Left ventricle myocardium inferior (tissue), 1 donor: ENCODE measurements at regions not wholly inside any gene's neighbourhood (a gene's known extent, or its start where the extent isn't known, plus 50 kb on each side); places are given as distances from the start of the nearest gene placed in this dataset.
"Not testable (repeated sequence)": the region's sequence is repeated elsewhere in the genome, so short reads cannot be mapped to it uniquely, and the experiment has no call there.

ENCODE experiments used
- DNase-seq: peaks from one replicate; pipeline ENCODE4 v3.0.0-alpha.2; 2020
- H3K27ac ChIP-seq: fragments of 200-600 bp; replicated peaks from 2 replicates; pipeline ENCODE4 v1.8.0; 2021
- H3K27me3 ChIP-seq: fragments of 200-600 bp; 2 replicates; pipeline ENCODE4 v1.8.0; 2021; ENCODE audit warnings: low read depth
- H3K36me3 ChIP-seq: fragments of 200-600 bp; 2 replicates; pipeline ENCODE4 v1.8.0; 2021
- H3K4me1 ChIP-seq: fragments of 200-600 bp; 2 replicates; pipeline ENCODE4 v1.8.0; 2021
- H3K4me3 ChIP-seq: fragments of 200-600 bp; 2 replicates; pipeline ENCODE4 v1.8.0; 2021; ENCODE audit warnings: mild to moderate bottlenecking, moderate library complexity
- H3K9me3 ChIP-seq: fragments of 200-600 bp; replicated peaks from 2 replicates; pipeline ENCODE4 v1.8.0; 2021
- CTCF ChIP-seq: fragments of 200-600 bp; IDR thresholded peaks from 2 replicates; pipeline ENCODE4 v1.8.0; 2021; ENCODE audit warnings: antibody characterized with exemption, mild to moderate bottlenecking, borderline replicate concordance
- intact Hi-C: fragments of 100-400 bp; cut with micrococcal nuclease; formaldehyde crosslinking; loops from one replicate; pipeline ENCODE4 v1.11.0; 2022
- donor health status: DM: no; HTN: yes; CAD: no; lungs with severe emphysema.

GRCh38 chr13:60229708-60230272 lies 66.1 kb upstream of the DIAPH3 start:
- Histone ChIP-seq H3K4me1 (no peaks in the 10 kb centered on the region), H3K36me3 (no peaks in the 10 kb centered on the region), H3K9me3 (no peaks in the 10 kb centered on the region), H3K4me3 (no peak overlapping the region), H3K27me3 (peaks cover 70% of the 10 kb centered on the region), H3K27ac (no peak overlapping the region)
- no peak for TF ChIP-seq CTCF
- intact Hi-C loops = no loop called here
- DNase-seq = no peak

- no peak overlapping the region for H3K27ac ChIP-seq
- intact Hi-C loops = no loop called here
- peaks cover 69% of the 10 kb centered on the region for H3K27me3 ChIP-seq
- H3K9me3 ChIP-seq = no peaks in the 10 kb centered on the region
- no peak for DNase-seq
- H3K4me1 ChIP-seq = no peaks in the 10 kb centered on the region
- no peak overlapping the region for H3K4me3 ChIP-seq
- TF ChIP-seq CTCF = no peak
- no peaks in the 10 kb centered on the region for H3K36me3 ChIP-seq
Observed at GRCh38 chr13:60230593-60230992, 66.9 kb upstream of the DIAPH3 start.

GRCh38 chr13:60242043-60242595 lies 78.4 kb upstream of the DIAPH3 start:
- intact Hi-C loops = no loop called here
- H3K36me3 ChIP-seq = no peaks in the 10 kb centered on the region
- TF ChIP-seq CTCF = no peak
- H3K9me3 ChIP-seq = no peaks in the 10 kb centered on the region
- H3K27me3 ChIP-seq = no peaks in the 10 kb centered on the region
- H3K4me3 ChIP-seq = no peak overlapping the region
- no peaks in the 10 kb centered on the region for H3K4me1 ChIP-seq
- no peak for DNase-seq
- no peak overlapping the region for H3K27ac ChIP-seq

GRCh38 chr13:60244381-60244780 lies 80.7 kb upstream of the DIAPH3 start:
- intact Hi-C loops = no loop called here
- Histone ChIP-seq H3K4me1 (no peaks in the 10 kb centered on the region), H3K27me3 (no peaks in the 10 kb centered on the region), H3K36me3 (no peaks in the 10 kb centered on the region), H3K9me3 (no peaks in the 10 kb centered on the region), H3K27ac (no peak overlapping the region), H3K4me3 (no peak overlapping the region)
- TF ChIP-seq CTCF = no peak
- DNase-seq = no peak

- H3K36me3 ChIP-seq, H3K4me3 ChIP-seq, H3K27ac ChIP-seq, DNase-seq, H3K27me3 ChIP-seq, H3K4me1 ChIP-seq, intact Hi-C loops: not testable (repeated sequence)
- peaks cover 13% of the 10 kb centered on the region for H3K9me3 ChIP-seq
Observed at GRCh38 chr13:60251419-60251818, 87.7 kb upstream of the DIAPH3 start.

- DNase-seq = no peak
- peaks cover 39% of the 10 kb centered on the region for H3K9me3 ChIP-seq
- no peaks in the 10 kb centered on the region for H3K4me1 ChIP-seq
- H3K27me3 ChIP-seq = peaks cover 25% of the 10 kb centered on the region
- no peaks in the 10 kb centered on the region for H3K36me3 ChIP-seq
- TF ChIP-seq CTCF = no peak
- intact Hi-C loops = no loop called here
- H3K4me3 ChIP-seq = no peak overlapping the region
- no peak overlapping the region for H3K27ac ChIP-seq
Observed at GRCh38 chr13:60258349-60258748, 94.6 kb upstream of the DIAPH3 start.
